ENCODE measurements at regions not wholly inside any gene's neighbourhood (a gene's known extent, or its start where the extent isn't known, plus 50 kb on each side); places are given as distances from the start of the nearest gene placed in this dataset.

GRCh38 chr13:77379508-77379907 lies 52.6 kb upstream of the MYCBP2 start:
- DNase-seq (ENCODE audit: low spot score), result no peak

GRCh38 chr13:77378662-77379061 lies 51.8 kb upstream of the MYCBP2 start:
- DNase-seq (ENCODE audit: low spot score), result no peak

GRCh38 chr13:77377016-77377415 lies 50.1 kb upstream of the MYCBP2 start:
- DNase-seq (ENCODE audit: low spot score), result no peak

Data from CD4-positive, alpha-beta T cell treated with Interleukin-15 for 4 hours (primary cell).